ENCODE measurements at regions not wholly inside any gene's neighbourhood (a gene's known extent, or its start where the extent isn't known, plus 50 kb on each side); places are given as distances from the start of the nearest gene placed in this dataset.

- Histone ChIP-seq H3K27me3 (ENCODE audit: control insufficient read depth, insufficient read depth, low read length) (peaks cover 2% of the 10 kb centered on the region), H3K9me3 (ENCODE audit: control insufficient read depth, insufficient read depth, low read depth, low read length) (no peaks in the 10 kb centered on the region), H3K79me2 (ENCODE audit: control insufficient read depth, insufficient read depth, low read length) (no peaks in the 10 kb centered on the region), H3K9ac (ENCODE audit: insufficient read depth, low read length) (no peak overlapping the region), H4K20me1 (ENCODE audit: control insufficient read depth, extremely low read depth, insufficient read depth, low read length) (no peaks in the 10 kb centered on the region), H3K4me1 (ENCODE audit: control insufficient read depth, extremely low read depth, insufficient read depth, low read length) (no peaks in the 10 kb centered on the region), H2AFZ (ENCODE audit: low read length) (no peak overlapping the region), H3K36me3 (ENCODE audit: control insufficient read depth, insufficient read depth, low read length) (no peaks in the 10 kb centered on the region), H3K4me3 (replicated peaks in 1 of 4; ENCODE audit: control extremely low read depth in 1 of 4, insufficient read depth in 1 of 4, low read depth in 3 of 4, low read length in 4 of 4) (no peak overlapping the region), H3K27ac (ENCODE audit: insufficient read depth, low read length) (no peak overlapping the region), H3K4me2 (ENCODE audit: extremely low read depth, insufficient read depth, low read length) (no peak overlapping the region)
- TF ChIP-seq CTCF (conservative IDR thresholded peaks at IDR 0.05 in 1 of 2, IDR thresholded peaks at IDR 0.05 in 1 of 2; ENCODE audit: low read depth in 1 of 2, low read length in 2 of 2) (no peak), EZH2 (IDR thresholded peaks at IDR 0.05; ENCODE audit: low read length, missing control alignments) (no peak)
- no peak for DNase-seq (ENCODE audit: low read depth in 2 of 2)
These were observed 106.0 kb upstream of the COPS8 start for GRCh38 chr2:236979664-236980063.

DNA sequence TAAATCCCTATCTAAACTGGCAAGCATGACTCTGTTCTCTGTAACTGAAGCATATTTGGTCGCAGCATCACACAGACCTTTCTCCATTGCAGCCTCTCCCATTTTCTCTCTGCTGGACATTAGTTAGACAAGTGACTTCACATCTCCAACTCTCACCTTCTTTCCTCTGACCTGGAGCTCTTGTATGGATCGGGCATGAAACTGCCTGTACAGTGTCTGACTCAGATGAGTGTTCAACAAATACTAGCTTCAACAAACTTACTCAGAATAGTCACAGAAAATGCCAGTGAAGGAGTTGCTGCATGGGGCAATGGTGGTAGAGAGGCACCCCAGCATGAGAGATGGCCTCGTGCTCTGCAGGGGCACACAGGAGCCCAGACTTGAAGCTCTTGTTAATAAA is 104.7 kb upstream of the COPS8 start:
- H4K20me1 ChIP-seq (ENCODE audit: control insufficient read depth, extremely low read depth, insufficient read depth, low read length): no peaks in the 10 kb centered on the region
- no peaks in the 10 kb centered on the region for H3K79me2 ChIP-seq (ENCODE audit: control insufficient read depth, insufficient read depth, low read length)
- H3K9me3 ChIP-seq (ENCODE audit: control insufficient read depth, insufficient read depth, low read depth, low read length): no peaks in the 10 kb centered on the region
- H2AFZ ChIP-seq (ENCODE audit: low read length): no peak overlapping the region
- H3K36me3 ChIP-seq (ENCODE audit: control insufficient read depth, insufficient read depth, low read length): no peaks in the 10 kb centered on the region
- no peak overlapping the region for H3K4me2 ChIP-seq (ENCODE audit: extremely low read depth, insufficient read depth, low read length)
- H3K9ac ChIP-seq (ENCODE audit: insufficient read depth, low read length): no peak overlapping the region
- H3K4me3 ChIP-seq (replicated peaks in 1 of 4; ENCODE audit: control extremely low read depth in 1 of 4, insufficient read depth in 1 of 4, low read depth in 3 of 4, low read length in 4 of 4): no peak overlapping the region
- TF ChIP-seq CTCF (conservative IDR thresholded peaks at IDR 0.05 in 1 of 2, IDR thresholded peaks at IDR 0.05 in 1 of 2; ENCODE audit: low read depth in 1 of 2, low read length in 2 of 2): no peak
- no peak for TF ChIP-seq EZH2 (IDR thresholded peaks at IDR 0.05; ENCODE audit: low read length, missing control alignments)
- no peaks in the 10 kb centered on the region for H3K27me3 ChIP-seq (ENCODE audit: control insufficient read depth, insufficient read depth, low read length)
- no peak overlapping the region for H3K27ac ChIP-seq (ENCODE audit: insufficient read depth, low read length)
- no peak for DNase-seq (ENCODE audit: low read depth in 2 of 2)
- no peaks in the 10 kb centered on the region for H3K4me1 ChIP-seq (ENCODE audit: control insufficient read depth, extremely low read depth, insufficient read depth, low read length)

DNA sequence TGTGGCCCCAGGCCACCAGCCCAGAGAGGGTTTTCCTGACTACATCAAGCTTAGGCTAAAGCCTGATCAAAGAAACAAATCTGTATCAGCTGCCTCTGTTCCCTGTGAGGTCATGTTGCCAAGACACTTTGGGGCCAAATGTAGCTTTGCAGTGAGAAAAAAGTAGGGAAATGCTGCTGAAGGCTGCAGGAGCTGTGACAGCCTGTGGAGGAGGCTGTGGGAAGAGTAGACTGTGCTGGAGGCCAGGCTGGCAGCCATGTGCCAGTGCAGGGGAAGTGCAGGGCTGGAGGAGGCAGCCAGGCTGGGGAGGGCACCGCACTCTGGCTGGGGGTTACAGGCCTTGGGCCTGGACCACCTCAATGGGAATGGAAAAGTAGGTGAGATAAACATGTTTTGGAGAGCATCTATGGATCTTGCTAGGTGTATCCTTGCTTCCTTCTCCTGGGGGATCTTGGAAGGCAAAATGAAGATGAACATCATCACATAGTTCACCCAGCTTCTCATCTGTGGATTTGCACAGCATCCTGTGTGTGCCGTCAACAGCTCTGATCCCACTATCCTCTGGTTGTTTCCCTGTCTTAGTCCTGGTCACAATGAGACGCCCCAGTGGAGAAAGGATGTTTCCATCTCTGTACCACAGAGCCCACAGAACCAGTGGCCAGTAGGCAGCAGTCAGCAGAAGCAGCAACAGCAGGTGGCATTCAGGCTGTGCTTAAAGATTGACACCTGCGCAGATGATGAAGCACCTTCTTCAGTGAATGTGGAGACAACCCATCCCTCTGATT is 103.8 kb upstream of the COPS8 start:
- Histone ChIP-seq H3K4me1 (ENCODE audit: control insufficient read depth, extremely low read depth, insufficient read depth, low read length) (no peaks in the 10 kb centered on the region), H3K4me3 (replicated peaks in 1 of 4; ENCODE audit: control extremely low read depth in 1 of 4, insufficient read depth in 1 of 4, low read depth in 3 of 4, low read length in 4 of 4) (no peak overlapping the region), H3K27me3 (ENCODE audit: control insufficient read depth, insufficient read depth, low read length) (no peaks in the 10 kb centered on the region), H3K9ac (ENCODE audit: insufficient read depth, low read length) (no peak overlapping the region), H3K79me2 (ENCODE audit: control insufficient read depth, insufficient read depth, low read length) (no peaks in the 10 kb centered on the region), H3K27ac (ENCODE audit: insufficient read depth, low read length) (no peak overlapping the region), H4K20me1 (ENCODE audit: control insufficient read depth, extremely low read depth, insufficient read depth, low read length) (no peaks in the 10 kb centered on the region), H2AFZ (ENCODE audit: low read length) (no peak overlapping the region), H3K9me3 (ENCODE audit: control insufficient read depth, insufficient read depth, low read depth, low read length) (no peaks in the 10 kb centered on the region), H3K36me3 (ENCODE audit: control insufficient read depth, insufficient read depth, low read length) (no peaks in the 10 kb centered on the region), H3K4me2 (ENCODE audit: extremely low read depth, insufficient read depth, low read length) (no peak overlapping the region)
- DNase-seq (ENCODE audit: low read depth in 2 of 2): no peak
- TF ChIP-seq CTCF (conservative IDR thresholded peaks at IDR 0.05 in 1 of 2, IDR thresholded peaks at IDR 0.05 in 1 of 2; ENCODE audit: low read depth in 1 of 2, low read length in 2 of 2) (no peak), EZH2 (IDR thresholded peaks at IDR 0.05; ENCODE audit: low read length, missing control alignments) (no peak)

Data from fibroblast of lung (primary cell).